A549 (cell line): ENCODE measurements at regions not wholly inside any gene's neighbourhood (a gene's known extent, or its start where the extent isn't known, plus 50 kb on each side); places are given as distances from the start of the nearest gene placed in this dataset.

Experiments
- CTCF ChIP-seq: fragments of >200 bp; sonication (Bioruptor Twin); formaldehyde crosslinking; IDR thresholded peaks from 3 replicates; pipeline ENCODE4 v1.5.1; 2016
- RNF2 ChIP-seq: fragments of 200-600 bp; sonication (generic); IDR thresholded peaks from 2 replicates; pipeline ENCODE4 v1.6.1; 2016; ENCODE audit warnings: low read depth, mild to moderate bottlenecking, antibody characterized with exemption, moderate library complexity, borderline replicate concordance
- ZFP36 ChIP-seq: fragments of 450-650 bp; IDR thresholded peaks from 2 replicates; pipeline ENCODE4 v1.6.1; 2014; ENCODE audit warnings: borderline replicate concordance; ENCODE audit not compliant: partially characterized antibody

GRCh38 chr2:35301369-35301768, 1054.2 kb upstream of the CRIM1 start:
- no peak for TF ChIP-seq ZFP36
- TF ChIP-seq CTCF: no peak
- TF ChIP-seq RNF2: no peak
